HG02798 (cell line): ENCODE measurements at regions not wholly inside any gene's neighbourhood (a gene's known extent, or its start where the extent isn't known, plus 50 kb on each side); places are given as distances from the start of the nearest gene placed in this dataset.
"Not testable (repeated sequence)": the region's sequence is repeated elsewhere in the genome, so short reads cannot be mapped to it uniquely, and the experiment has no call there.

ENCODE experiments used
- ATAC-seq: cut with Tn5 transposase; IDR thresholded peaks from one replicate; pipeline ENCODE4 v1.9.1; 2021; ENCODE audit warnings: mild to moderate bottlenecking; ENCODE audit not compliant: unreplicated experiment, poor library complexity

DNA sequence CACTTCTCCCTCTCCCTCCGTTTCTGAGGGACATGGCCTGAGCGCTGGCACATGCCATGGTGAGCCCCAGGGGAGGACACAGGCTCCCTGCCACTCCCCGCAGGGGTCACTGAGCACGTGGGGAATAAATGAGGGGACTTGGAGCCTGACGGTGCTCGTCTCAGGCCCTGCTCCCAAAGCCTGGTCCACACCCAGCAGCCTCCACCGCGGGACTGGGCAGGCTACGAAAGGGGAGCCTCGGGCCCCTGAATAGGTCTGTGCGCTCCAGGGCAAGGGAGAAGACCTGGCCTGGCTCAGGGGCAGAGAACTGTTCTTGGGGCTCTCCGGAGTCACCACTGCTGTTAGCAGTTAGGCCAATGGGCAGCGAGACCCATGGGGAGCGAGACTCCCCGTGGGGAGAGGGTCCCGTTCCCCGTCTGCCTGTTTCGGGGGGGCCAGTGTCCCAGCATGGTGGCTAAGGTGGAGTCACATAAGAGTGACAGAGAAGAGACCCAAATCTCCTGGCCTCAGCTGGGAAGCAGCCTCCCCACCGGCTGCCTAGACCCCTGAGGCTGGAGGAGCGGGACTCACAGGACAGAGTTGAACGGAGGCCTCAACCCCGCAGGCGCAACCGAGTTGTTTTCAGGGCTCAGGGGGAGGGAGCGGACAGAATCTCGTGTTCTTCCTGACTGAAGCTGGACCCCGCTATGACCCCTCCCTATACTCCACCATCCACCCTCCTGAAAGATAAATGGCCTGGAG lies 329.8 kb upstream of the SFSWAP start:
- no peak for ATAC-seq

GRCh38 chr12:131381716-131382430 lies 329.0 kb upstream of the SFSWAP start:
- no peak for ATAC-seq

DNA sequence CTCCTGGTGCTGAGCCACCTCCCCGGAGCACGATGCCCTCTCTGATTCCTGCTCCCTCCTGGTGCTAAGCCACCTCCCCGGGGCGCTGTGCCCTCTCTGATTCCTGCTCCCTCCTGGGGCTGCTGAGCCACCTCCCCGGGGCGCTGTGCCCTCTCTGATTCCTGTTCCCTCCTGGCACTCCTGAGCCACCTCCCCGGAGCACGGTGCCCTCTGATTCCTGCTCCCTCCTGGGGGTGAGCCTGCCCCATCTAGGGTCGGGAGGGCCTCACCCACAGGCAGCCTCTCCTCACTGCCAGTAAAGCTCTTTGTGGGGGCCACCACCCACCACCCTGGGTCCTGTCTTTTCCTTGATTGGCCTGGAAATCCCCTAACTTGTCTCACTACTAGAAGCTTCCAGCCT lies 327.6 kb upstream of the SFSWAP start:
- ATAC-seq: no peak

GRCh38 chr12:131383741-131384543 lies 326.9 kb upstream of the SFSWAP start:
- no peak for ATAC-seq

GRCh38 chr12:131384544-131384855 lies 326.4 kb upstream of the SFSWAP start:
- ATAC-seq: no peak

DNA sequence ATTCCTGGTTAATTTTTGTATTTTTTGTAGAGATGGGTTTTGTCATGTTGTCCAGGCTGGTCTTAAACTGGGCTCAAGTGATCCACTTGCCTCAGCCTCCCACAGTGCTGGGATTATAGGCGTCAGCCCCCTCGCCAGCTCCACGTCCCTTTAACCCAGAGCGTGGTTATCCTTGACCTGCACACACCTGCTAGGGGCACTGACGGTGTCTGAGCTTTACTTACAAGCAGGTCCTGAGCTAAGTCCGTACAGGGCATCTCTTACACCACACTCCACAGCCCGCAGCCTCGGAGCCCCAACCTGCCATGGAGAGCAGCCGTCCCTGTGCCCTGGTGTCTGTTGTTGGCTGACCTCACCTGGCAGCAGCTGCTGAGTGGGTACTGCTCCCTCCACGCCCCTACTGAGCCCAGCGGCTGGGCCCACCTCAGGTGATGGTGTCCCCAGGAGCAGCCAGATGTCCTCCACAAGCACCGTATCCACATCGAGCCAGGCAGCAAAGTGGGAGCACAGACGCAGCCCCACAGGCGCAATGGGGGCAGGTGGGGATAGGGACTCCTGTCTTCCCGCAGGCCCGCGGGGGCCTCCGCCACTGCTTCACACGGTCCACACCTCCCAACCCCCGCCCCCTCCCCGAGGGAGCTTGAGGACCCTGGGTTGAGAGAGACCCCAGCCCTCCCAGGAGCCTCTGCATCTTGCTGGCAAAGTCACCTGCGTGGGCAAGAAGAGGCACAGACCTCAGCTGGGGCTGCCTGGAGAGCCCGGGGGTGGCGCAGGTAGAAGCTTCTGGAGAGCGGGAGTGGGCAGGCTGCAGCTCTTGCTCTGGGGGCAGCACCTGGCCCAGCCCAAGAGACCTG lies 325.4 kb upstream of the SFSWAP start:
- no peak for ATAC-seq

DNA sequence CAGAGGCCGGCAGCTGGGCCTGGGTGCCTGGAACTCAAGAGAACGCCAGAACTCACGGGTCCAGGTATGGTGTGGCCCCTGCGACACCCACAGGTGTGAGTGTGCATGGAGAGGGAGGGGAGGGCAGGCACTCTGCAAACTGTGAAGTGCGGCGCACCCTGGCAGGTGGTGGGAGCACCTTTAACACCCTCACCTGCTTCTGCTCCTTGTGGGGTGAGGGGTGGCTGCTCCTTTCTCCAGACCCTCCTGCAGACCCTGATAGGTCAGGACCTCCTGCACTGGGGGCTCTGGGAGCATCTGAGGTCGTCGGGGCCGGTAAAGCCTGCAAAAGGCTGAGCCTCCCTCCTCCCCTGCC lies 324.7 kb upstream of the SFSWAP start:
- no peak for ATAC-seq

GRCh38 chr12:131386781-131387180 lies 324.1 kb upstream of the SFSWAP start:
- no peak for ATAC-seq

DNA sequence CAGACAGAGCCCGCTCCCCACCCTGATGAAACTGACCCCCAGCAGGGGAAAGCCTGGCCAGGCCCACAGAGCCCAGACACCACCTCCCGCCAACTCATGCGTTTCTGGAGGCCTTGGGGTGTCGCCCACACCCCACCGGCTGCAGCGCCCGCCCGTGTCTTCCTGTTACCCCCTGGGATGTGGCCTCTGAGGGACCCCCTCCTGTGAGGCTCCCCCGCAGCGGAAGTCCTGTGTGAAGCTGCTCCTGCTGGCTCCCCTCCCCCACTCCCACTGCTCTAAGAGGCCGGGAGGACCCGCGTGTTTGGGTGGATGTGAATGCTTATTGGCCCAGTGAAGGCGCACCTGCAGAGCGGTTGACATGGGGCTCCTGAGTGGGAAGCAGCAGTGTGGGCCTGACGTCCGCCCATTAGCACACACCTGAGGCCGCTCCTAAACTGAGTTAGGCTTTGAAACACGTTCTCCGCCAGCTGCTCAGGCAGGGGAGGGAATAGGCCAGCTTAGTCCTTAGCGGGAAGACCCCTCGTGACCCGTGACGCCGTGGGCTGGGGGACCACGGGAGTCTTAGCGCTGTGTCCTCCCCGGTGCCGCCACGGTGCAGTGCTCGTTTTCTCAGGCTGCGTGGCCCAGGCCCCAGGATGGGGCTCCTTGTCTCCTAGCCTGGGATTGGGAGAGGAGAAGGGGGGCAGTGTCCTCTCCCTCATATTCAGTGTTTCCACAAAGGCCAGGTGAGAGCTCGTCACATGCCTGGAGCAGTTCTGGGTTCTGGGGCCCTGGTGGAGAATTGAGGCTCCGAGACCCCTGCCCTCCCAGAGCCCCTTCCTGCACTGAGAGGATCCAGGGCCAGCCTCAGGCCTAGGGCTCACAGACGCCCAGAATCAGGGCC lies 323.4 kb upstream of the SFSWAP start:
- no peak for ATAC-seq

DNA sequence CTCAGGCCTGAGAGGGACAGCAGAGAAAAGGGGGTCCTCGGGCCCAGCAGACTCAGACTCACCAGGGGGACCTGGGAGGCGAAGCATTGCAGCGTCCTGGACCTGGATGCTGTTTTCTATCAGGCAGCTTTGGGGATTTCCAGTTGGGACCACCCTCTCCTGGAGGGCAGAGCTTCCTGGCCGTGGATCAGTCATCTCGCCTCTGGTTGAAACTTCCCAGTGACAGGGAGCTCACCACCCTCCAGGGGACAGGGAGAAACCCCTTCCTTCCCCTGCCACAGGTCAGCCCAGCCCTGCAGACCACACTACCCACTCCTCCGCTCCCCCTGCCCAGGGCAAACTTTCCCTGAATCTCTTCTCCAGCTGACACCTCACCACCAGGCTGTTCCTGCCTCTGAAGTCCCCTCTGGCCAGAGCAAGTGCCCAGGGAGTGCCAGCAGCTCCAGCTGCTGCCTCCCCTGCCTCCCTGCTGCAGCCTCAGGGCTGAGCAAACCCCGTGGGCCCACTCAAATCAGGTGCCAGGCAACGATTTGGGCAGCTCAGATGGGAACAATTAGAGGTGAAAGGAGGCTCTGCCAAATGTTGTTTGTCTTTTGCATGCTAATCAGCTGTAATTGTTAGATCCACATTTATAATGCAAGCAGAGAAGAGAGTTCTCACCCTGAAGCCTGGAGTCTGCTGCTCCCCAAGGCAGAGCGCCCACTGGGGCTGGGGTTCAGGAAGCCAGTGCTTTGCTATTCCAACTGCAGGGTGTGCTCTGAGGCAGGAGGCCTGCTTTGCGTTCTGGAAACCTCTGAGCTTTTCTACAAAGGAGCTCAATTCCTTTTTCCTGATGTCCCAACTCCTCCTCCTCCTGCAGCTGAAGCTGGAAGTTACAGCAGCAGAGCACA lies 322.5 kb upstream of the SFSWAP start:
- not testable (repeated sequence) for ATAC-seq

GRCh38 chr12:131389054-131390013 lies 321.6 kb upstream of the SFSWAP start:
- no peak for ATAC-seq

DNA sequence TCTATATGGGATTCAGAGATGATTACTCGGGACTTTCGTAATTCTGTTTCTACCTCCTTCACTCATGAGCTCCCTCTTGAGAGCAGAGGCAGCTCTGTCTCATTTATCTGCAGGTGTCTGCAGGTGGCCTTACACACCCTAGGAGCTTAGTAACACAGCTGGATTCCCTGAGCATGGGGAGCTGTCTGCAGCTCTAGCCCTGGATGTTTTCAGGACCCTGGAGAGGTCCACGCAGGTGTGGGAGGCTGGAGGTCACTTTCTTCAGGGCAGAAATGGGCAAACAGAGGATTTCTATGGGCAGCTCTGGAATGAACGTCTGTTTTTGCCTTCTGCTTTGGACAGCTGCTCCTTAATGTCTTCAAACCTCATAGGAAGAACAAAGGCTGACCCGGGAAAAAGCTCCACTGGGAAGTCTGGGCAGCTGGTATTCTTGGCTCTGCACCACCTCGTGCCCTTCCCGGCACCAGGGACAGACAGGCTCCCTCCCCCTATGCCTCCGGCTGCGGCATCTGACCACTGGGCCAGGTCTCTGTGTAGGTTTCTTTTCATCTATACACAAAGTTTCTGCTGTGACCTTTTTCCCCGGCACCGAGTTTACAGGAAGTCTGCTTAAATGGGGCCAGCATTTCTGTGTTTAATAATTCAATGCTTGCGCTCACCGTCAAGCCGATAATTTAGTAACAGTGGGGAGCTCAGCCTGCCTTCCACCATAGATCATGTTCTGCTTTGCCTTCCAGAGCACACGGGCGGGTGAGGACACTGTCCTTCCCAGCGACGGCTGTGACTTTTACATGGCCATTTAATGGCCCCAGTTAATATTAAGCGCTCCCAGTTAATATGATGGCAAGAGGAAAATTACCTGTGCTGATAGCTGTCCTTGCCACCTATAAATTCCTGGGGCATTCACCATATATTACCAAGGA lies 320.2 kb upstream of the SFSWAP start:
- no peak for ATAC-seq

- ATAC-seq: no peak
Measured at GRCh38 chr12:131391399-131391798, 319.5 kb upstream of the SFSWAP start.

- ATAC-seq: not testable (repeated sequence)
Measured at GRCh38 chr12:131394752-131395151, 316.1 kb upstream of the SFSWAP start.

DNA sequence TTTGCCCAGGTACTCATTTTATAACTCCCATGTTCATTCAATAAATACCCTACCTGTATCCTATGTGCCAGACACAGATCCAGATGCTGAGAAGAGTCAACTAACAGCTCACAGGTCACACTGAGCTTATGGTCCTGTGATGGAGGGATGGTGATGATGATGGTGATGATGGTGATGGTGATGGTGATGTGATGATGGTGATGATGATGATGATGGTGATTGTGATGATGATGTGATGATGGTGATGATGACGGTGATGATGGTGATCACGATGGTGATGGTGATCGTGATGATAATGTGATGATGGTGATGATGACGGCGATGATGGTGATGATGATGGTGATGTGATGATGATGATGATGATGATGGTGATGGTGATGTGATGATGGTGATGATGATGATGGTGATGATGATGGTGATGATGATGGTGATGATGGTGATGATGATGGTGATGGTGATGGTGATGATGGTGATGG lies 315.6 kb upstream of the SFSWAP start:
- not testable (repeated sequence) for ATAC-seq

GRCh38 chr12:131395971-131396573 lies 314.8 kb upstream of the SFSWAP start:
- ATAC-seq: no peak
